ENCODE measurements at regions not wholly inside any gene's neighbourhood (a gene's known extent, or its start where the extent isn't known, plus 50 kb on each side); places are given as distances from the start of the nearest gene placed in this dataset.

DNA sequence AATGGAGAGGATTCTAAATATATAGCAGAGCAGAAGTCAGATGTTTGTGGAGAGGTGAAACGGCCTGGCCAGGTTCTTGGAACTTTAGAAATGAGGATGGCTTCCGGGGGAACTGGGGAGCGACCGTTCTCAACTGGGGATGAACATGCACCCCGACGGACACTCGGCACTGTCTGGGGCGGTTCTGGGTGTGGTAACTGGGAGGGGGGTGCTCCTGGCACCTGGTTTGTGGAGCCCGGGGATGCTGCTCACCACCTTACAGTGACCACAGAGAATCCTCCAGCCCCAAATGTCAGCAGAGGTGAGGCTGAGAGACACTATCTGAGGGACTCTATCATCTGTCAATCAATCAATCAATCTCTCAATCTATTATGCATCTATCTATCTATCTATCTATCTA, 69.0 kb upstream of the PPP2R3B start:
- H3K27ac Mint-ChIP-seq: no peak overlapping the region
- H3K4me3 Mint-ChIP-seq: no peak overlapping the region

DNA sequence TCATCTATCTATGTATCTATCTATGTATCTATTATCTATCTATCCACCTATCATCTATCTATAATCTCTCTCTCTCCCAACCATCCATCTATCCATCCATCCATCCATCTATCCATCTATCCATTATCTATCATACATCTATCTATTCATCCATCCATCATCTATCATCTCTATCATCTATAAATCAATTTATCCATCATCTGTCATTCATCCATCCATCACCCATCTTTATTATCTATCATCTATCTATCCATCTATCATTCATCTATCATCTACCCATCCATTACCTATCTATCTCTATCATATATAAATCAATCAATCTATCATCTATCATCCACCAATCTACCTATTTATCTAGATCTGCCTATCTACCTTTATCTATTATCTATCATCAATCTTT, 69.4 kb upstream of the PPP2R3B start:
- Histone ChIP-seq H3K27me3 (replicated peaks in 1 of 2; ENCODE audit: control insufficient read depth in 2 of 2, extremely low read depth in 1 of 2, insufficient read depth in 2 of 2, low read length in 1 of 2) (peaks cover 0 to 14% of the 10 kb centered on the region in 2 experiments), H3K27ac (ENCODE audit: low read length) (no peak overlapping the region), H3K4me3 (ENCODE audit: control insufficient read depth in 1 of 2, extremely low read depth in 1 of 2, low read length in 1 of 2) (no peak overlapping the region), H3K4me1 (ENCODE audit: control insufficient read depth in 1 of 2, extremely low read depth in 1 of 2, insufficient read depth in 2 of 2, low read length in 2 of 2) (no peaks in the 10 kb centered on the region), H3K36me3 (ENCODE audit: control insufficient read depth in 2 of 2, extremely low read depth in 1 of 2, insufficient read depth in 1 of 2, low read length in 1 of 2) (no peaks in the 10 kb centered on the region), H3K9me3 (no peaks in the 10 kb centered on the region)
- no peak for DNase-seq
- no peak overlapping the region for H3K4me3 Mint-ChIP-seq
- peaks cover 0 to 8% (median 0%) of the 10 kb centered on the region in 3 donors for H3K9me3 Mint-ChIP-seq
- no peak for ATAC-seq (replicated peaks in 1 of 4)
- CTCF ChIA-PET: no interaction called here
- H3K36me3 Mint-ChIP-seq: no peaks in the 10 kb centered on the region
- peaks cover 20 to 25% of the 10 kb centered on the region in 2 donors for H3K27me3 Mint-ChIP-seq
- H3K4me1 Mint-ChIP-seq: no peaks in the 10 kb centered on the region
- POLR2A ChIA-PET: no interaction called here
- H3K27ac Mint-ChIP-seq: no peak overlapping the region

More for the DNA sequence above, 69.0 kb upstream of the PPP2R3B start:
- Mint-ChIP-seq H3K9me3 (peaks cover 0 to 8% (median 0%) of the 10 kb centered on the region in 3 donors), H3K36me3 (no peaks in the 10 kb centered on the region), H3K27me3 (peaks cover 20 to 25% of the 10 kb centered on the region in 2 donors), H3K4me1 (no peaks in the 10 kb centered on the region)
- Histone ChIP-seq H3K36me3 (ENCODE audit: control insufficient read depth in 2 of 2, extremely low read depth in 1 of 2, insufficient read depth in 1 of 2, low read length in 1 of 2) (no peaks in the 10 kb centered on the region), H3K9me3 (no peaks in the 10 kb centered on the region), H3K4me3 (ENCODE audit: control insufficient read depth in 1 of 2, extremely low read depth in 1 of 2, low read length in 1 of 2) (no peak overlapping the region), H3K4me1 (ENCODE audit: control insufficient read depth in 1 of 2, extremely low read depth in 1 of 2, insufficient read depth in 2 of 2, low read length in 2 of 2) (no peaks in the 10 kb centered on the region), H3K27me3 (replicated peaks in 1 of 2; ENCODE audit: control insufficient read depth in 2 of 2, extremely low read depth in 1 of 2, insufficient read depth in 2 of 2, low read length in 1 of 2) (peaks cover 0 to 14% of the 10 kb centered on the region in 2 experiments), H3K27ac (ENCODE audit: low read length) (no peak overlapping the region)
- ATAC-seq (replicated peaks in 1 of 4): no peak
- ChIA-PET POLR2A (no interaction called here), CTCF (no interaction called here)
- WGBS (ENCODE audit: insufficient coverage): 24% methylated on average over 7 of the region's 9 CpGs
- DNase-seq: no peak

DNA sequence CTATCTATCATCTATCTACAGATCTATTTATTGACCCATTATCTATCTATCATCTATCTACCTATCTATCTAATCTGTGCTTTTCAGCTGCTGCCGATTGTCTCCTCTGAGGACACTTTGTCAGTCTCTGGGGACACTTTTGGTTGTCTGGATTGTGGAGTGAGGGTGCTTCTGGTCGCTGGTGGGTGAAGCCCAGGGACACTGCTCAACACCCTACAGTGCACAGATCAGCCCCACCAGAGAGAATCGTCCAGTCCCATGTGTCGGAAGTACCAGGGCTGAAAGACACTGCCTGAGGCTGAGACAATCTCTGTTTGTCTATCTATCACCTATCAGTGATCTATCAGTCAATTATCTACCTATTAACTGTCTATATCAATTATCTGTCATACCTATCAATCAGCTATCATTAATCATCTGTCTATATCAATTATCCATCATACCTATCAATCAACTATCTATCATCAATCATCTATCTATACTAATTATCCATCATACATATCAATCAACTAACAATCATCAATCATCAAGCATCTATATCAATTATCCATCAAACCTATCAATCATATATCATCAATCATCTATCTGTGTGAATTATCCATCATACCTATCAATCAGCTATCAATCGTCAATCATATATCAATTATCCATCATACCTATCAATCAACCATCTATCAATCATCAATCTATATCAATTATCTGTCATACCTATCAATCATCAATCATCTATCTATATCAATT, 70.0 kb upstream of the PPP2R3B start:
- no peaks in the 10 kb centered on the region for H3K4me1 ChIP-seq (ENCODE audit: control insufficient read depth in 1 of 2, extremely low read depth in 1 of 2, insufficient read depth in 2 of 2, low read length in 2 of 2)
- Mint-ChIP-seq H3K4me1 (no peaks in the 10 kb centered on the region), H3K36me3 (no peaks in the 10 kb centered on the region), H3K9me3 (peaks cover 0 to 14% (median 3%) of the 10 kb centered on the region in 3 donors), H3K4me3 (no peak overlapping the region), H3K27ac (no peak overlapping the region), H3K27me3 (peaks cover 20 to 25% of the 10 kb centered on the region in 2 donors)
- H3K36me3 ChIP-seq (ENCODE audit: control insufficient read depth in 2 of 2, extremely low read depth in 1 of 2, insufficient read depth in 1 of 2, low read length in 1 of 2): no peaks in the 10 kb centered on the region
- CTCF ChIA-PET: no interaction called here
- H3K27me3 ChIP-seq (replicated peaks in 1 of 2; ENCODE audit: control insufficient read depth in 2 of 2, extremely low read depth in 1 of 2, insufficient read depth in 2 of 2, low read length in 1 of 2): peaks cover 0 to 14% of the 10 kb centered on the region in 2 experiments
- 47% methylated on average over 3 of the region's 5 CpGs for WGBS (ENCODE audit: insufficient coverage)
- H3K27ac ChIP-seq (ENCODE audit: low read length): no peak overlapping the region
- no peak overlapping the region for H3K4me3 ChIP-seq (ENCODE audit: control insufficient read depth in 1 of 2, extremely low read depth in 1 of 2, low read length in 1 of 2)
- POLR2A ChIA-PET: no interaction called here
- ATAC-seq (replicated peaks in 1 of 4): no peak
- no peaks in the 10 kb centered on the region for H3K9me3 ChIP-seq
- no peak for DNase-seq

DNA sequence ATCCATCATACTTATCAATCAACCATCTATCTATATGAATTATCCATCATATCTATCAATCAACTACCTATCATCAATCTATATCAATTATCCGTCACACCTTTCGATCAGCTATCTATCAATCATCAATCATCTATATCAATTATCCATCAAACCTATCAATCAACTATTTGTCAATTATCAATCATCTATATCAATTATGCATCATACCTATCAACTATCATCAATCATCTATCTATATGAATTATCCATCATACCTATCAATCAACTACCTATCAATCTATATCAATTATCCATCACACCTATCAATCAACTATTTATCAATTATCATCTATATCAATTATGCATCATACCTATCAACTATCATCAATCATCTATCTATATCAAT, 70.6 kb upstream of the PPP2R3B start:
- no peak overlapping the region for H3K4me3 Mint-ChIP-seq

DNA sequence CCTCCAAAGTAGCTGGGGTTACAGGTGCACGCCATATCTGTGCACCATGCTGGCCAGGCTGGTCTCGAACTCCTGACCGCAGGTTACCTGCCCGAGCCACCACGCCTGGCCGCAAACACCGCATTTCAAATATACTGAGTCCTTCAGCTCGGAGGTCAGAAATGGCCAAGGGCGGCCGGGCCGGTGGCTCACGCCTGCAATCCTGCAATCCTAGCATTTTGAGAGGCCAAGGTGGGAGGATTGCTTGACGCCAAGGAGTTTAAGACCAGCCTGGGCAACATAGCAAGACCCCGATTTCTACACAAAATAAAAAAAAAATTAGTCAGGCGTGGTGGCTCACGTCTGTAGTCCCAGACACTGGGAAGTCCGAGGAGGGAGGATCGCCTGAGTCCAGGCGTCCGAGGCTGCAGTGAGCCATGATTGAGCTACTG, 71.9 kb upstream of the PPP2R3B start:
- H3K9me3 ChIP-seq: no peaks in the 10 kb centered on the region
- no peaks in the 10 kb centered on the region for H3K36me3 ChIP-seq (ENCODE audit: control insufficient read depth in 2 of 2, extremely low read depth in 1 of 2, insufficient read depth in 1 of 2, low read length in 1 of 2)
- peaks cover 0 to 10% of the 10 kb centered on the region in 2 experiments for H3K27me3 ChIP-seq (replicated peaks in 1 of 2; ENCODE audit: control insufficient read depth in 2 of 2, extremely low read depth in 1 of 2, insufficient read depth in 2 of 2, low read length in 1 of 2)
- POLR2A ChIA-PET: no interaction called here
- no peak for ATAC-seq (replicated peaks in 1 of 4)
- no peaks in the 10 kb centered on the region for H3K4me1 Mint-ChIP-seq
- no peak overlapping the region for H3K27ac ChIP-seq (ENCODE audit: low read length)
- H3K27ac Mint-ChIP-seq: no peak overlapping the region
- H3K4me1 ChIP-seq (ENCODE audit: control insufficient read depth in 1 of 2, extremely low read depth in 1 of 2, insufficient read depth in 2 of 2, low read length in 2 of 2): no peaks in the 10 kb centered on the region
- CTCF ChIA-PET: no interaction called here
- H3K4me3 Mint-ChIP-seq: no peak overlapping the region
- peaks cover 0 to 22% (median 3%) of the 10 kb centered on the region in 3 donors for H3K9me3 Mint-ChIP-seq
- DNase-seq: no peak
- no peaks in the 10 kb centered on the region for H3K36me3 Mint-ChIP-seq
- H3K27me3 Mint-ChIP-seq: peaks cover 16 to 19% of the 10 kb centered on the region in 2 donors
- no peak overlapping the region for H3K4me3 ChIP-seq (ENCODE audit: control insufficient read depth in 1 of 2, extremely low read depth in 1 of 2, low read length in 1 of 2)
- no CpG with 5 or more reads among the region's 20 CpGs for WGBS (ENCODE audit: insufficient coverage)

More for the DNA sequence above, 70.6 kb upstream of the PPP2R3B start:
- Mint-ChIP-seq H3K27ac (no peak overlapping the region), H3K9me3 (peaks cover 0 to 19% (median 3%) of the 10 kb centered on the region in 3 donors), H3K4me1 (no peaks in the 10 kb centered on the region), H3K27me3 (peaks cover 20 to 23% of the 10 kb centered on the region in 2 donors), H3K36me3 (no peaks in the 10 kb centered on the region)
- DNase-seq (no peak), ATAC-seq (replicated peaks in 1 of 4) (no peak)
- WGBS (ENCODE audit: insufficient coverage): 70% methylated on average over 2 of the region's 2 CpGs
- H3K27ac ChIP-seq (ENCODE audit: low read length): no peak overlapping the region
- H3K4me1 ChIP-seq (ENCODE audit: control insufficient read depth in 1 of 2, extremely low read depth in 1 of 2, insufficient read depth in 2 of 2, low read length in 2 of 2): no peaks in the 10 kb centered on the region
- no peaks in the 10 kb centered on the region for H3K36me3 ChIP-seq (ENCODE audit: control insufficient read depth in 2 of 2, extremely low read depth in 1 of 2, insufficient read depth in 1 of 2, low read length in 1 of 2)
- CTCF ChIA-PET: no interaction called here
- peaks cover 0 to 14% of the 10 kb centered on the region in 2 experiments for H3K27me3 ChIP-seq (replicated peaks in 1 of 2; ENCODE audit: control insufficient read depth in 2 of 2, extremely low read depth in 1 of 2, insufficient read depth in 2 of 2, low read length in 1 of 2)
- POLR2A ChIA-PET: no interaction called here
- no peaks in the 10 kb centered on the region for H3K9me3 ChIP-seq
- H3K4me3 ChIP-seq (ENCODE audit: control insufficient read depth in 1 of 2, extremely low read depth in 1 of 2, low read length in 1 of 2): no peak overlapping the region

DNA sequence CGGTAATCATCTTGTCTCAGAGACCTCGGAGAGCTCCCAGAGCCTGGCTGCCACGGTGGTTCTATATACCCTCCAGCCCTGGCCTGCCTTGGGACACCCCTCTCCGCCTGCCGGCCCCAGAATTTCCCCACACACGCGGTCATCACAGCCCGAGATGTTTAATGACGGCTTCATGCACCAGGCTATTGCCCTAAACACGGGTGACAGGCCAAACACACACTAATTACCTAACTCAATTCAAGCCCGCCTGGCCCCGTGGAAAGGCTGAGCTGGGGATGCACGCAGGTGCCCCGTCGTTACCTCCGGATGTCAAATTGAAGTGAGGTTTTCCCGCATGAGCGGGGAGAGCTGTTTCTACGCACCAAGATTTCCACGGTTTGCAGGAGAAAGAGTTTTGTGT, 72.9 kb upstream of the PPP2R3B start:
- no peaks in the 10 kb centered on the region for H3K9me3 ChIP-seq
- no peak for ATAC-seq (replicated peaks in 1 of 4)
- no peaks in the 10 kb centered on the region for H3K36me3 ChIP-seq (ENCODE audit: control insufficient read depth in 2 of 2, extremely low read depth in 1 of 2, insufficient read depth in 1 of 2, low read length in 1 of 2)
- no peak overlapping the region for H3K4me3 Mint-ChIP-seq
- no peak overlapping the region for H3K27ac Mint-ChIP-seq
- no peaks in the 10 kb centered on the region for H3K4me1 Mint-ChIP-seq
- H3K4me1 ChIP-seq (ENCODE audit: control insufficient read depth in 1 of 2, extremely low read depth in 1 of 2, insufficient read depth in 2 of 2, low read length in 2 of 2): no peaks in the 10 kb centered on the region
- POLR2A ChIA-PET: no interaction called here
- no peak overlapping the region for H3K4me3 ChIP-seq (ENCODE audit: control insufficient read depth in 1 of 2, extremely low read depth in 1 of 2, low read length in 1 of 2)
- H3K27me3 ChIP-seq (replicated peaks in 1 of 2; ENCODE audit: control insufficient read depth in 2 of 2, extremely low read depth in 1 of 2, insufficient read depth in 2 of 2, low read length in 1 of 2): peaks cover 0 to 6% of the 10 kb centered on the region in 2 experiments
- no peak overlapping the region for H3K27ac ChIP-seq (ENCODE audit: low read length)
- peaks cover 0 to 22% (median 3%) of the 10 kb centered on the region in 3 donors for H3K9me3 Mint-ChIP-seq
- WGBS (ENCODE audit: insufficient coverage): 84% methylated on average over 15 of the region's 20 CpGs
- no peak for DNase-seq
- no peaks in the 10 kb centered on the region for H3K36me3 Mint-ChIP-seq
- H3K27me3 Mint-ChIP-seq: peaks cover 16 to 19% of the 10 kb centered on the region in 2 donors
- CTCF ChIA-PET: no interaction called here

Measured in T-cell (primary cell).